ENCODE measurements at regions not wholly inside any gene's neighbourhood (a gene's known extent, or its start where the extent isn't known, plus 50 kb on each side); places are given as distances from the start of the nearest gene placed in this dataset.

GRCh38 chr7:80346704-80347103, 165.2 kb downstream of the GNAT3 start:
- Histone ChIP-seq H4K20me1 (ENCODE audit: insufficient read depth, low read length) (no peaks in the 10 kb centered on the region), H3K4me1 (ENCODE audit: low read length) (no peaks in the 10 kb centered on the region), H2AFZ (ENCODE audit: low read length) (no peak overlapping the region), H3K9ac (ENCODE audit: low read length) (no peak overlapping the region), H3F3A (ENCODE audit: insufficient read depth, low read length) (no peaks in the 10 kb centered on the region), H3K36me3 (replicated peaks; ENCODE audit: insufficient read depth, low read length) (no peaks in the 10 kb centered on the region), H3K79me2 (ENCODE audit: low read length) (no peaks in the 10 kb centered on the region), H3K27me3 (replicated peaks; ENCODE audit: insufficient read depth, low read length) (no peaks in the 10 kb centered on the region), H3K9me2 (replicated peaks; ENCODE audit: insufficient read depth, low read length) (no peaks in the 10 kb centered on the region), H3K4me3 (ENCODE audit: low read length) (no peak overlapping the region), H3K9me3 (replicated peaks; ENCODE audit: insufficient read depth, low read length) (no peaks in the 10 kb centered on the region), H3K4me2 (ENCODE audit: low read depth, low read length) (no peak overlapping the region), H3K27ac (ENCODE audit: low read length) (no peak overlapping the region)
- no peak for DNase-seq
- no peak for TF ChIP-seq EZH2phosphoT487 (IDR thresholded peaks at IDR 0.05; ENCODE audit: low read length)
- no peak for TF ChIP-seq CTCF (IDR thresholded peaks at IDR 0.05; ENCODE audit: low read length)
- no peak for TF ChIP-seq EZH2 (optimal IDR thresholded peaks at IDR 0.05; ENCODE audit: low read depth, low read length)

GRCh38 chr7:80335511-80336231, 176.2 kb downstream of the GNAT3 start:
- Histone ChIP-seq H4K20me1 (ENCODE audit: insufficient read depth, low read length) (no peaks in the 10 kb centered on the region), H3K27me3 (replicated peaks; ENCODE audit: insufficient read depth, low read length) (no peaks in the 10 kb centered on the region), H3K4me2 (ENCODE audit: low read depth, low read length) (no peak overlapping the region), H3K4me1 (ENCODE audit: low read length) (no peaks in the 10 kb centered on the region), H3K9me3 (replicated peaks; ENCODE audit: insufficient read depth, low read length) (no peaks in the 10 kb centered on the region), H2AFZ (ENCODE audit: low read length) (no peak overlapping the region), H3K36me3 (replicated peaks; ENCODE audit: insufficient read depth, low read length) (no peaks in the 10 kb centered on the region), H3F3A (ENCODE audit: insufficient read depth, low read length) (no peaks in the 10 kb centered on the region), H3K27ac (ENCODE audit: low read length) (no peak overlapping the region), H3K9ac (ENCODE audit: low read length) (no peak overlapping the region), H3K4me3 (ENCODE audit: low read length) (no peak overlapping the region), H3K9me2 (replicated peaks; ENCODE audit: insufficient read depth, low read length) (no peaks in the 10 kb centered on the region), H3K79me2 (ENCODE audit: low read length) (no peaks in the 10 kb centered on the region)
- DNase-seq, result no peak
- no peak for TF ChIP-seq EZH2 (optimal IDR thresholded peaks at IDR 0.05; ENCODE audit: low read depth, low read length)
- TF ChIP-seq EZH2phosphoT487 (IDR thresholded peaks at IDR 0.05; ENCODE audit: low read length), result no peak
- TF ChIP-seq CTCF (IDR thresholded peaks at IDR 0.05; ENCODE audit: low read length), result no peak

GRCh38 chr7:80334908-80335307, 177.0 kb downstream of the GNAT3 start:
- Histone ChIP-seq H3K27me3 (replicated peaks; ENCODE audit: insufficient read depth, low read length) (no peaks in the 10 kb centered on the region), H3K79me2 (ENCODE audit: low read length) (no peaks in the 10 kb centered on the region), H3K4me1 (ENCODE audit: low read length) (no peaks in the 10 kb centered on the region), H3F3A (ENCODE audit: insufficient read depth, low read length) (no peaks in the 10 kb centered on the region), H3K4me3 (ENCODE audit: low read length) (no peak overlapping the region), H3K9me3 (replicated peaks; ENCODE audit: insufficient read depth, low read length) (no peaks in the 10 kb centered on the region), H3K9me2 (replicated peaks; ENCODE audit: insufficient read depth, low read length) (no peaks in the 10 kb centered on the region), H2AFZ (ENCODE audit: low read length) (no peak overlapping the region), H3K36me3 (replicated peaks; ENCODE audit: insufficient read depth, low read length) (no peaks in the 10 kb centered on the region), H4K20me1 (ENCODE audit: insufficient read depth, low read length) (no peaks in the 10 kb centered on the region), H3K27ac (ENCODE audit: low read length) (no peak overlapping the region), H3K4me2 (ENCODE audit: low read depth, low read length) (no peak overlapping the region), H3K9ac (ENCODE audit: low read length) (no peak overlapping the region)
- TF ChIP-seq CTCF (IDR thresholded peaks at IDR 0.05; ENCODE audit: low read length), result no peak
- TF ChIP-seq EZH2 (optimal IDR thresholded peaks at IDR 0.05; ENCODE audit: low read depth, low read length), result no peak
- no peak for TF ChIP-seq EZH2phosphoT487 (IDR thresholded peaks at IDR 0.05; ENCODE audit: low read length)
- DNase-seq, result no peak

All from MM.1S (cell line).